ENCODE measurements at regions not wholly inside any gene's neighbourhood (a gene's known extent, or its start where the extent isn't known, plus 50 kb on each side); places are given as distances from the start of the nearest gene placed in this dataset.
"Not testable (repeated sequence)": the region's sequence is repeated elsewhere in the genome, so short reads cannot be mapped to it uniquely, and the experiment has no call there.

DNA sequence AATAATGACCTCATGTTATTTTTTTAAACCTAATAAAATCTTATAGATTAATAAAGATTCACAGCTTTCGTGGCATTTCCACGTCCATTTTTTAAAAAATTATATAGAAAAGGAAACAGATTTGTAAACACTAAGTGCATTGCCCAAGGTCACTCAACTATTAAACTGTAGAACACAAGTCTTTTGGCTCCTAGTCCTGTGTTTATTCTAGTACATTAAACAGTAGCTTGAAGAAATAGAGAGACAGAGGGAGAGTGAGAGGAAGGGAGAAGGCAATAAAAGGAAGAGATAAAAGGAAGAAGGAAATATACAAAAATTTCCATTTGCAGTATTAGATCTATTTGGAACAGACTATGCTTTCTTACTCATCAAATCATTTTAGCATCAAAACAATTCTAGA, 586.7 kb upstream of the CITED2 start:
- DNase-seq (ENCODE audit: low read depth in 1 of 2, low spot score in 1 of 2) = no peak

DNA sequence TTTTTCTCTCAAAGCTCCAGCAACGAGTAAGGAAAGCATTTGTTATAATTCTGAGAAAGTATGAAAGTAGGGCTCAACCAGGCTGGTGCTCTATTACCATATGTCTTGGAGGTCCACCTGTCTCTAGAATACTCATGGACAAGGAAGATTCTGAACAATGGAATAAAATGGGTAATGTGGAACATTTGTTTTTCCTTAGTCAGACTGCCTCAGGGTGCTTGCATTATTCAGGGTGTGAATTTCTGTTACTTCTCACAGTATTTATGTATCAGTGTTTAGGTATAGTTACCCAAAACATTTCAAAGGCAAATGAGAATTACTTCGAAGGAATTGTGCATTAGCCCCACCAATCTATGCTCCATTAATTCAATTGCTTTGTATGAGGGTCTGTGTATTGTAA, 586.2 kb upstream of the CITED2 start:
- no peak for DNase-seq (ENCODE audit: low read depth in 1 of 2, low spot score in 1 of 2)

DNA sequence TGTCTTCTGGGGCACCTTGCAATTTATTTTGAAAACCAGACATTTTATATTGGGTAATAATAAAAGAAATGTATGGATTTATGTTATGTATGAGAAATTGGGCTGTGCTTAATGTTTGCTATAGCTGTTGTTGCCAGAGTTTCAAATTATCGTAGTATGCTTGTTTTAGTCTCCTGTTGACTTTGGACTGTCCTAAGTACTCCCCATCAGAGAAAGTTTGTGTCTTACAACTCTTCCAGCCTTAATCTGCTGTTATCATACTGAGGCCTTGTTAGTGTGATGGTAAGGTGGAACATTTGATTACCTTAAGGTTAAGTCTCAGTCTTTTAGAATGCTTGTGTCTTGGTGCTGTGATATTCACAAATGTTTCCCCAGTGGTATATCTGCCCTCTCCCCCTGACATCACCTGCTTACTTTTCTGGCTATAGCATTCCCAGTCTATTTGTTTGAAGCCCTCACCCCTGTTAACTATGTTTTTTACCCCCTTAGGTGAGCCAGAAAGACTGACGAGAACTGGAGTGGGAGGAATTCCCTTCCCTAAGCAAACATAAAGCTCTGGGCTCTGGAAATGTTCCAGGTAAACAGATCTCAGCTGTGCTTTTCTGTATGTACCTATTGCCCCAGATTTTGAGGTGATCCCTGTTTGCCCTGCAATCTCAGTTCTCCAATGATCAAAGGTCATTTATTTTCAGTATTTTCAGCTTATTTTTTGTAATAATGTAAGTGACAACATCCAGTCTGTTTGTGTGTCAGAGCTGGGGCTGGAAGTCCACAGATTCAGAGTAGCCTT, 581.1 kb upstream of the CITED2 start:
- no peak for DNase-seq (ENCODE audit: low read depth in 1 of 2, low spot score in 1 of 2)

DNA sequence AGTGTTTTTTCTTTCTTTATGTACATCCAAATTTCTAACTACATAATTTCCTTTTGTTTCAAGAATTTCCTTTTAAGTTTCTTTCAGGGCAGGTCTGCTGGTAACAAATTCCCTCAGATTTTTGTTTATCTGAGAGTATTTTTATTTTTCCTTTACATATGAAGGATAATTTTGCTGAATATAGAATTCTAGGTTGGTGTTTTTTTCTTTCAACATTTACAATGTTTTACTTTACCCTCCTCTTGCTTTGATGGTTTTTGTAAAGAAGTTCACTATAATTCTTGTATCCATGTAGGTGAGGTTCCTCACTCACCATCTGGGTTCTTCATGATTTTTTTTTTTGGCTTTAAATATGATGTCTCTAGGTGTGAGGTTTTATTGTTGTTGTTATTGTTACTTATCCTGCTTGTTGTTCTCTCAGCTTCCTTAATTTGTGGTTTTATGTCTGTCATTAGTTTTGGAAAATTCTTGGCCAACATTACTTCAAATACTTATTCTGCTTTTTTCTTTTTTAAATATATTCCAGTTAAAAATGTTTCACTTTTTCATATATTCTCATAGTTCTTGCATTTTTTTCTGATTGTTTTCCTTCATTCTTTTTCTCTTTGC, 580.1 kb upstream of the CITED2 start:
- no peak for DNase-seq (ENCODE audit: low read depth in 1 of 2, low spot score in 1 of 2)

DNA sequence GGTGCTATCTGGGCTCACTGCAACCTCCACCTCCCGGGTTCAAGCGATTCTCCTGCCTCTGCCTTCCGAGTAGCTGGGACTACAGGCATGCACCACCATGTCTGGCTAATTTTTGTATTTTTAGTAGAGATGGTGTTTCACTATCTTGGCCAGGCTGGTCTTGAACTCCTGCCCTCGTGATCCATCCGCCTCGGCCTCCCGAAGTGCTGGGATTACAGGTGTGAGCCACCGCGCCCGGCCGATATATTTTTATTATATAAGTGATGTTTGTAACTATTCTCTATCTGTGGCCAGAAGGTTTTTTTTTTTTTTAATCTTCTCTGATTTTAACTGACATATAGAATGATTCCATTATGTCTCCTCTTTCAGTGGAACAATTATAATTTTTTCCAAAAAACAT, 579.3 kb upstream of the CITED2 start:
- DNase-seq (ENCODE audit: low read depth in 1 of 2, low spot score in 1 of 2) = not testable (repeated sequence)

DNA sequence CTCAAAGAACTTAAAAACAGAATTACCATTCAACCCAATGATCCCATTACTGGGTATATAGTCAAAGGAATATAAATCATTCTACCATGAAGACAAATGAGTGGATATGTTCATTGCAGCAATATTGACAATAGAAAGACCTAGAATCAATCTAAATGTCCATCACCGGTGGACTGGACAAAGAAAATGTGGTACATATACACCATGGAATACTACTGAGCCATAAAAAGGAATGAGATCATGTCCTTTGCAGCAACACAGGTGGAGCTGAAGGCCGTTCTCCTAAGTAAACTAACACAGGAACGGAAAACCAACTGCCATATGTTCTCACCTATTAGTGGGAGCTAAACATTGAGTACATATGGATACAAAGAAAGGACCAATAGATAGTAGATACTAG, 576.7 kb upstream of the CITED2 start:
- DNase-seq (ENCODE audit: low read depth in 1 of 2, low spot score in 1 of 2) = no peak

DNA sequence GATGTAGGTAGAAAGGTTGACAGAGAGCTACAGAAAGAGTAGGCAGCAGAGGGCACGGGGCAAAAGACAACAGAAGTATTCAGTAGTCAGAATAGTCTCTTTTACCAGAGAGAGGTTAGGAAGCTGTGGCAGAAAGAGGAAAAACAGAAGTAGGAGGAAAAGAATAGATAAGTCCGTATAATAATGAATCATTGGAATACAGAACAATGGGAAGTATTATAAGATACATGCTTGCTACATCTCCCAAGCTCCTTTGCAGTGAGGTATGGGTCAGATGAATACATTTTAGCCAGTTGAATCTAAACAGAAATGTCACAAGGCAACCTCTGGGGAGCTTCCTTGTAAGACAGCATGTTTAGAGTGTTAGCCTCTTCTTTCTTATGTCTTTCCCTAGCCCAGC, 570.5 kb upstream of the CITED2 start:
- DNase-seq (ENCODE audit: low read depth in 1 of 2, low spot score in 1 of 2) = no peak

DNA sequence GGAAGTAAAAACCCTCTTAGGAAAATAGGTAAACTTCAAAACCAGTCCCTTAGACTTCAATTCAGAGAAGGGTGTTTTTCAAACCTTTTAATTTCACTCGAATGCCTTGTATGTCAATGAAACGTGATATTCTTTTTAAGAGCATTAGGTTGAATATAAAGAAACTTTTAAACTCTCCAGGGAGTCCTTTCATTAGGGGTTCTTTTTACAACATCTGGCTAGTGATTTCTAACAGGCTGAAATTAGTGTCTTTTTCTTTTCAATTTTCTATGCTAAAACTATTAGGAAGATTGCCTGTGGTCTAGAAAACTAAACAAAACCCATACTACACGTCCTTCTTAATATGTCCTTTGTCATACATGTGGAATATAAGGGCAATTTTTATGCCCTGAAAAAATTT, 569.7 kb upstream of the CITED2 start:
- no peak for DNase-seq (ENCODE audit: low read depth in 1 of 2, low spot score in 1 of 2)

DNA sequence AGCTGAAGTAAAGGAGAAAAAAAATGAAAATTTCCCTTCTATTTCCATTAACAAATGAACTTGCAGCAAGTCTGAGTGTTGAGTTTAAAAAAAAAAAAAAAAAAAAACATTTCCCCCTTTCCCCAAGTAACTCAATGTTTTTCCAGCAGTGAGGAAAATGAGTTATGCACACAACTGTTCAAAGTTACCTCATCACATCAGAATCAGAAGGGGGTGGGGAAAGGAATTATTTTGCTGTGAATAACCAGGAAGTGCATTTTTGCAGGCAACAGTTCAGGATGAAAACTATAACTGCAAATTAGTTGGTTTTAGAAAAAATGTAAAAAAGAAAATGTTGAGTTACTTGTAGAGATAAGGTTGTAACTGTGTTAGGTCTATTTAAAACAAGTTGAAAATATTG, 568.9 kb upstream of the CITED2 start:
- DNase-seq (ENCODE audit: low read depth in 1 of 2, low spot score in 1 of 2) = no peak

DNA sequence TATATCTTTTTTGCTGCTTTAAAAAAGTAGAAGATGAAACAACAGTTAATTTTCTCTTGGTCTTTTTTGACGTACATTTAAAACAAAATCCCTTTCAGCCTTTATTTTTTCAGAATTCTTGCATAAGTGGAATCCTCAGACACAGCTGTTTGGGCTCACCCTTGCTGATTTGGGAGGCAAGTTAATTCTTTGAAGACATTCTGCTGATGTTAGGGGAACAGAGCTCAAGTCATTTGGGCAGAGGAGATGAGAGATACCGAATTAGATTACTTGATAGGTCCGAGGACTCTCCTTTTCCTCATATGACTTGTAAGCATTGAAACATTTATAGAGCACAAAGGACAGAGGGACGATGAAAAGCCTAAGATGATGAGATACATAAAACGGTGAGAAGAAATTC, 567.9 kb upstream of the CITED2 start:
- no peak for DNase-seq (ENCODE audit: low read depth in 1 of 2, low spot score in 1 of 2)

DNA sequence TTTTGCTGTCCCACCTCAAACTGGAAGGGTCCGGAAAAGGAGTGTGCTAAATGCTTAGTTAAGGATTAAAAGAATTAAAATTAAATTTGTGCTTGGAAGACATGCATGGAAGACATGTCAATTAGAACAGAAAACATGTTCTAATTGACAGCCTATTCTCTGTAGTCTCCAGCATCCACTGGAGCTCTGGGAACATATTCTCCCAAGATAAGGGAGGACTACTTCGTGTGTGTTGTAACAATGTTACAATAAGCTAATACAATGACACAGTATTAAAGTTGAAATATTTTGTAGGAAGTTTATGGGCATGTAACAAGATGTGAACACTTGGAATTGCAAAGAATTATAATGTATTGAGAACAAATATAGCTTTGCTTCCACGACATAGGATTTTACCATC, 567.4 kb upstream of the CITED2 start:
- DNase-seq (ENCODE audit: low read depth in 1 of 2, low spot score in 1 of 2) = no peak

DNA sequence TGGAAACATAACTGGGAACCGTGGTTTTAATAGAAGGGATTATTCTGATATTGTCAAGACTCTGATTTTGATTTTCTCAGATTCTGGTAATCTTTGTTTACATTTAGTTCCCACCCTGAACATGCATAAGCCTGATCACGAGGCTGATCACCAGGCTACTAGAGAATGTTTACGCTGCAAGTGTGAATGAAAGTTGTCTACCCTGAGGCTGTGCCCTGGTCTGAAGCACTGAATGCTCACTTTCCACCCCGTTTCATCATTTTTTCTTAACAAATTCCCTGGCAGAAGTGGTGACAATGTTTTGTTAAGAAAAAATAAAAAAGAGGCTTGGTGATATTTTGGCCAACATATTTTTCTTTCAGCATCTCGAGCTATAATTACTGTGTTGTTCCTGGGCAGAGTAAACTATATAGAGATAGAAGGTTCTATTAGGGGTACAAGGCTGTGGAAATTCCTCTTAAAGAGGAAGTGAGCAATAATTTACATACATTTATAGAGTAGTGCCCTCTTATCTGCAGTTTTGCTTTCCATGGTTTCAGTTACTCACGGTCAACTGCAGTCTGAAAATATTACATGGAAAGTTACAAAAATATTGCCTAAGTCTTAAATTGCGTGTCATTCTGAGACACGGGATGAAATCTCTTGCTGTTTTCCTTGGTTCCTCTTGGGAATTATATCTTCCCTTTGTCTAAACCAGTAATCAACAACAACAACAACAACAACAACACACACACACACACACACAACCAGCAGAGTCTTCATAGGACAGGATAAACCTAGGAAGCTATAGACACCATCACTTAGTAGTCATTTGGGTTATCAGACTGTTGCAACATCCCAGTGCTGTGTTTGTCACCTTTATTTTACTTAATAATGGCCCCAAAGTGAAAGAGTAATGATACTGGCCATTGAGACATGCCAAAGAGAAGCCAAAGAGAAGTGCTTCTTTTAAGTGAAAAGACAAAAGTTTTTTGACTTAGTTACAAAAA, 566.6 kb upstream of the CITED2 start:
- DNase-seq (ENCODE audit: low read depth in 1 of 2, low spot score in 1 of 2) = no peak

DNA sequence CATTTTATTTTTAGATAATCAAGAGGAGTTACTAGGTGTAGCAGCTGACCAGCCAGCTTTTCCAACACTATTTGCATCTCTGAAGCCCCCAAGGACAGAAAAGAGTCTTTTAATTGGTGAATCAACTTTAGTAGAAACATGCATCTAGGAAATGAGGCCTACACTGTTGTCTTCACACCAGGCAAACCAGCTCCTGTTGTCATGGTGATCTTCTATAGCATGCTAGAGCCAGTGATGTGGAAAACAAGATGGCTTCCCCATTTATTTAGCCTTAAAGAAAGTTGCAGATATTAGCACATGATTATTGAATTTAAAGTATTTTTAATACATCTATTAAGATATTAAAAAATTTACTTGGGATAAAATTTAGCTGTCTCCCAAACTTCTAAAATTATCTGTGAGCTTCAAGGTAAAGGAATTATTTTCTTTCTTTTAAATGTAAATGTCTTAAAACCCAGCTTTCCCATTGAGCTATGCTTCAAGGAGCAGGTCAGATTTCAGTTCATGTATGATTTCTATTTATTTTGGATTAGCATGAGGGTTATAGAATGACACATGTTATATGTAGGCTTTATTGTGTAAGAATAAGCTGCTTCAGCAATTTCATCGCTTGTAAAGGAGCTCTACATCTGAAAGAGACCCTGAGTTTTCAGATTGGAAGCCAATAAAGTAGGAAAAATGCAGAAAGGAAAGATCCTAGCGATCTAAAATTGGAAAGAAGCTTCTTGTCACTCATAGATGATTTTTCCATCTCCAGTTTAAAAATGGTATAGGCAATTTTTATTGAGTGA, 564.9 kb upstream of the CITED2 start:
- no peak for DNase-seq (ENCODE audit: low read depth in 1 of 2, low spot score in 1 of 2)

DNA sequence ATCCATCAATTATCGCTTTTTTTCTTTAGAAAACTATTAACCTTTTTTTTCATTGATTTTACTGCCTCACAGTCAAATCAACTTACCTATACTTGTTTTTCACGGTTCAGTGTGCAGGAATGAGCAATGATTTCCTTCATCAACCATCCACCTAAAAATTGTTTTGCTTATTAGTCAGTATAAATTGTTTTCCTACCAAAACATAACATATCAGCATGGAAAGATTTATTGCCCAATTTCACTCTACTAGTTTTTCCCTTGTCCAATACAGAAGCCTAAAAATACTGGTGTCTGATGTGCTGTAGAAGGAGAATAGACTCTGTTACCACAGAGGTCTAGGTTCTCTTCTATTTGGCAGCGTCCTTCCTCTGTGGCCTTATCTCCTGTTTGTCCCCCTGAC, 558.2 kb upstream of the CITED2 start:
- no peak for DNase-seq (ENCODE audit: low read depth in 1 of 2, low spot score in 1 of 2)

DNA sequence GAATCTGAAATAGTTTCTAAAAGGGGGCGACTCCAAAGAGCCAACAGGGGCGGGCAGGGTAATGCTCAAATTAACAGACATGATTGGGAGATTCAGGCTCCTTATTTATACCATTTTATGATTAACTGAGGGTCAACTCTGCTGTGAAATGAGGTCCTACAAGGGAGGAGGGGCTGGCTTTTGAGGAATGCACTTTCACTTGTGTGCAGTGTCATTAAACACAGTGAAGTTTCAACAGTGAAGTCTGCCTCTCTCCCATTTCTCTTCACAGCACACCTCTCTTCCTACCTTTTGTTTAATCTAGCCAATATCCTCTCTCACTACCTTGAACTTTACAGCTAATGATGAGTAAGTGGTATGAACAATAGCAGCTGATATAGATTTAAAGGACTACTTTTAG, 557.3 kb upstream of the CITED2 start:
- DNase-seq (ENCODE audit: low read depth in 1 of 2, low spot score in 1 of 2) = no peak

DNA sequence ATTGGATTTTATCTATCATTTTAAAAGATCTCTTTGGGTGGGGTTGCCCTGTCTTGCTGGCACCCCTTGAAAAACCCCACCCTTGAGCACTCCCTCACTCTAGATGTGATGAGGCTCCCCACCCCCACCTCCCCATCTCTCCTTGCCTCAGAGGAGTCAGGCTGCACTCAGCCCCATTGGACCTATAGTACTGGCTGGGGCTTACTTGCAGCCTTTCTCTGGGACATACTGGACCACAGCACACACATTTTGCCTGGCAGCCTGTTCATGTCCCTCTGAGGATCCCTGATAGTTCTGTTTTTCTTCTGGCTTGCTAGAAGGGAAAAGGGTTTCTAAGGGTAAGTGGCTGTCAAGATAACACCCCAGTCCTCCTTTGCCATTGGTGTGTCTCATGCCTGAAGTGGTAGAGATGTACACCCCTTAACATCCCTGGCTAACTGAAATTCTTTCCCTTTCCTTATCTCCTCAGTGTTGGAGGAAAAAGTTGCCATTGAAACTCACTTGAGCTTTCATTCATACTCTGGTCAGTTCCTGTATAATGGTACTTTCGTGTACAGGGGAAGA, 553.4 kb upstream of the CITED2 start:
- no peak for DNase-seq (ENCODE audit: low read depth in 1 of 2, low spot score in 1 of 2)

DNA sequence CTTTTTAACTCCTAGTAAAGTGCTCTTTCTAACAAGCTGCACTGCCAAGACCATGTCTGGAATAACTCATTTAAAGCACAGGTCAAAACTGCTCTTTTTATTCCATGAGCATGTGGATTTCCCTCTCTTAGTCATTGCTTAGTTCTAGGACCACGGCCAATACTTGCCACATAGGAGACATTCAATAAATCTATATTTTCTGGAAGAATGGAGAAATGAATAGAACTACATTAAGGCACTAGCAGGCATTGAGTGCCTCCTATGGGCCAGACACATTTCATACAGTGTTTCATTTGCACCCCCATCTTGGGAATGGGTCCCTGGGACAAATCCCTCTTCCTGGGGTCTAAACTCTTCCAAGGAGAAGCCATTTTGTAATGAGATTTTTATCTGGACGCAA, 552.8 kb upstream of the CITED2 start:
- no peak for DNase-seq (ENCODE audit: low read depth in 1 of 2, low spot score in 1 of 2)

DNA sequence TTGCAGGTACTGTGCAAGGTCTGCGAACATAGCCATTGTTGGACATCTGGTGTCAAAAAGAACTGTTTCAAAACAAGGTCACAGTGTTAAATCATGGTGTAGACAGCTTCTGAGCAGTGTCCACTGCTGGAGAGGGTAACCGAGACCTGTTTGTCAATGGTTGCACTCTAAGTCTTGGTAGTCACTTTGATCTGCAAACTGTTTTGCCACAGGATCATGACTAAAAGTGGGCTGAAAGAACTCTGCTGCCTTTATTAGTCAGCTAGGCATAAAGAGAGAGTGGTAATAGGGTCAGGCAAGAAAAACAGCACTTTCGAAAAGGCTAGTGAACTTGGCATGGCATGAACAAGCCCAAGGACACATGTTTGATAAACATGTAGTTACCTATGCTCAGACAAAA, 552.3 kb upstream of the CITED2 start:
- no peak for DNase-seq (ENCODE audit: low read depth in 1 of 2, low spot score in 1 of 2)

DNA sequence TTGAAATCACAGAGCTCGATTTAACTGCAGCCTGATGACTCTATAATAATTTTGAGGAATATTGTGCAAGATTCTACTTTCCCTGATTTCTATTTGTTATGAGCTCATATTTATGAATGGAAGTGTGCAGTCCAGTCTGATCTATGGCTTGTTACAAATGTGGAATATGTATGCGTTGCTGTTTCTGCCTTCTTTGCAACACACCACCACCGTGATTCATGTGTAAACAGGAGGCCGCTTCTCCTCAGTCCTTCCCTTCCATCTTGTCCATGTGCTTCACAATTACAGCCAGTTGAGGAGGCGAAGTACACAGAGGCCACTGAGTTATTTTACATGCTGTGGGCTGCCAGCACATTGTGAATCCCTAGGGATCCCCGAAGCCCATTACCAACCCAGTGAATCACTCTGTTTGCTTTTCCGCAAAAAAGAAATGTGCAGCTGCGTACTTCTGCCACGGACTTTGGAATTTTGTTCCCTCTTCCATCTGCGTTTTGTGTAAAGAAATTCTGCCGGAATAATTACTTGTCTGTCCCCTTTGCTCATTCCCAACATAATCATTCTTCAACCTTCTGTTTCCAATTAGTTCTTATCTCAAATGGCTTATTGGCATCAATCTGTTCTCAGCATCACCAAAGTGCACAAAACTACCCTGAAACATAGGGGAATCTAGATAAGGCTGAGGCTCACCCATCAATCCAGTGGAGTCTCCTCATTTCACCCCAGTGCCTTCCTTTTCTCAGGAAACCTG, 551.6 kb upstream of the CITED2 start:
- no peak for DNase-seq (ENCODE audit: low read depth in 1 of 2, low spot score in 1 of 2)

DNA sequence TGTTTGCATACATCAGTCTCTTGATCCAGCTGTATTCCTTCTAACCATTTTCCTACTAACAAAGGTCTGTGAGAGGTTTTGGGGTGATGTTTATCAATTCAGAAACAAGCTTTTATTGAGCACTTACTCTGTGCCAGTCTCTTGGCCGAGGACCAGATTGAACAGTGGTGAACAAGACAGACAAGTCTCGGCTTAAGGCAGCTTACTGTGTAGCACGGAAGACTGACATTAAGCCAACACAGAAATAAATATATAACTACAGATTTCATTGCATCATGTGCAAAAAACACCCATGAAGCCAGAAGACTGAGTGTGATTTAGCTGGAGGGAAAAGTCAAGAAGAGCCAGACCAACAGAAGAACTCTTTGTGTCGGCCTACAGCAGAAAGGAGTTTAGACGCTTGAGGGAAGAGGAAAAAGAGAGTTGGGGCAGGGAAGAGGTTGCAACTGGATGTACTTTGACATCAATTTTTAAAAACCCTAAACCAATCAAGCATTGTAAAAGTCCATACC, 549.6 kb upstream of the CITED2 start:
- no peak for DNase-seq (ENCODE audit: low read depth in 1 of 2, low spot score in 1 of 2)

Data from activated CD4-positive, alpha-beta T cell treated with anti-CD3 and anti-CD28 coated beads, Interleukin-2, amount 50 U/mL, for 24 hours (primary cell).